ENCODE measurements at regions not wholly inside any gene's neighbourhood (a gene's known extent, or its start where the extent isn't known, plus 50 kb on each side); places are given as distances from the start of the nearest gene placed in this dataset.

DNA sequence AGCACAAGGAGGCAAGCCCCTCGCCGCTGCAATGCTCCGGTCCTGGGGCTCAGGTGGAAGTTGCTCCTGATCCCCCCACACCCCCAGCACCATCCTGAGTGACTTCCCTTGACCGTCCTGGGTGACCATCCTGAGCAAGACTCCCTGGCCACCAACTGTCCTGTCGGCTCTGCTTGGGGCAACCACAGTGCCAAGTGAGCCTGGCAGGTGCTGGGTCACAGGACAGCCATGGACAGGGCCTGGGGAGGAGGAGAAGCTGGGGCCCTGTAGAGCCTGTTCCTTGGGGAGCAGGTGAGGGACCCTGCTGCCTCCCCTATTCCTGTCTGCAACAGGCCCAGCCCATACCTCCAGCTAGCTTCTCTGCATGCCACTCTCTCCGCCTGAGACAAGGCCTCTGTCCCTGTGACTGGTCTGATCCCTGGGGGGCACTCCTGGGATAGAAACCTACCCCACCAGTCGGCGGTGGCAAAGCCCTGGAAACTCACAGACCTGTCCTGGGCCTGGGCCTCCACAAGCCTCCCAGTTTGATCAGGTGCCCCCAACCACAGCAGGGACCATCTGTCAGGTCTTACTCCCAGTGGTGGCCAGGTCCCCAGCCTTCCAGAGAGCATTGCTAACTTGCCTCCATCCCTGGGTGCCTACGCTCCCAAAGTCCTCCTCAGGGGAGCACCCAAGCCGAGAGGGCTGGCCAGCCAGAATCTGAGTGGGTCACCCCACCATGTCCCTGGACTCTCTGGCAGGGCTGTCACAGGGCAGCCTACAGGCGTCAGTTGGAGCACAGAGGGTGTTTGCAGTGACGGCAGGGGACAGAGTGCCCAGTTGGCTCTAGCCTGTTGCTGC is 68.7 kb upstream of the WNT7B start:
- TF ChIP-seq GATA2 (IDR thresholded peaks at IDR 0.05; ENCODE audit: low read depth, low read length) (no peak), GATA3 (IDR thresholded peaks at IDR 0.05; ENCODE audit: low read depth, low read length) (no peak)

DNA sequence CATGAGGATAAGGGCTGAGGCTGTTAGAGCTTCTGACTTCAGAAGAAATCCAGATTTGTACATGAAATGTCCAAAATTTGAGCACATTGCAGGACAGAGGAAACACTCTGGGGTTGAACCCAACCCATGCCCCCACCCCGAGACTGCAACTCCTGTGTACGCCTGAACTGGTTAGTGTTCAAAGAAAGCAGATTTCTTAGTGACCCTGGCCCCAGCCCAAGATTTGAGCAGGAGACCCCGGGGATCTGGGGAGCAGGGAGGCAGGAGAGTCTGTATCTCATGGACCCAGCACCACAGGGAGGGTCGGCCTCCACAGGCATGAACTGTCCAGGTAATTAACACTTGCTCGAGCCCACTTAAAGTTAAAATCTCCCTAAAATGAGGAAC is 69.3 kb upstream of the WNT7B start:
- TF ChIP-seq GATA2 (IDR thresholded peaks at IDR 0.05; ENCODE audit: low read depth, low read length) (no peak), GATA3 (IDR thresholded peaks at IDR 0.05; ENCODE audit: low read depth, low read length) (no peak)

- no peak for TF ChIP-seq GATA3 (IDR thresholded peaks at IDR 0.05; ENCODE audit: low read depth, low read length)
- TF ChIP-seq GATA2 (IDR thresholded peaks at IDR 0.05; ENCODE audit: low read depth, low read length): no peak
Measured at GRCh38 chr22:46047226-46047625, 70.3 kb upstream of the WNT7B start.

- TF ChIP-seq GATA3 (IDR thresholded peaks at IDR 0.05; ENCODE audit: low read depth, low read length): no peak
- TF ChIP-seq GATA2 (IDR thresholded peaks at IDR 0.05; ENCODE audit: low read depth, low read length): no peak
Measured at GRCh38 chr22:46047841-46048595, 71.1 kb upstream of the WNT7B start.

GRCh38 chr22:46049726-46050450 is 72.9 kb upstream of the WNT7B start:
- TF ChIP-seq GATA3 (IDR thresholded peaks at IDR 0.05; ENCODE audit: low read depth, low read length): no peak
- no peak for TF ChIP-seq GATA2 (IDR thresholded peaks at IDR 0.05; ENCODE audit: low read depth, low read length)

- TF ChIP-seq GATA2 (IDR thresholded peaks at IDR 0.05; ENCODE audit: low read depth, low read length): no peak
- no peak for TF ChIP-seq GATA3 (IDR thresholded peaks at IDR 0.05; ENCODE audit: low read depth, low read length)
Measured at GRCh38 chr22:46050451-46050845, 73.5 kb upstream of the WNT7B start.

DNA sequence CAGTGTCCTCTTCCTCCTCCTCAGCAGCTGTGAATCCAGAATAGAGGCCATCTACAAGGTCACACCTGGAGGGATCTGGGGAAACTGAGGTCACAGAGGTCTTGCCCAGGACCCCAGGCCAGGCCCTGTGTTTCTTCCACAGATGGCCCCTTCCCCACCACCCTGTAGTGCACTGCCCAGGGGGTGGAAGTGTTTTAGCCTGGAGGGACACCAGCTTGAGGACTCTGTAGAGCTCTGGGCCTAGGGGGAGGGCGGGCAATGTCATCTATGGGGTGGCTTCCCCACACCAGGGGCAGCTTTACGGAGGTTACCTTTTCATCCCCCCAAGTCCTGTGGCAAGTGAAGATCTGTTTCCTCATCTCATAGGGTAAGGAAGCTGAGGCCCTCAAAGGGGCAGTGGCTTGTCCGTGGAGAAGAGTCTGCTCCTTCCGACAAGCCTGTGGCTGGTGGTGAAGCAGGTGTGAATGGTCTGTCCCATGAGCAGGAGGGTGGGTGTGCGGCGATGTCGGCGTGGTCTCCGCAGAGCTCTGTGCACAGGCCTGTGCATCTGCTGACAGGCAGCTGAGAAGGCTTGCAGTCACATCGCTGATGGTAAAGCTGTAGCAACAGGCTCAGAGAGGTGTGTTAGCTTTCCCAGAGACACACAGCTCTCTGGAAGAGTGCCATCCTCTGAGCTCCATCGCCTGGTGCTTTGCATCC is 74.1 kb upstream of the WNT7B start:
- TF ChIP-seq GATA2 (IDR thresholded peaks at IDR 0.05; ENCODE audit: low read depth, low read length) (no peak), GATA3 (IDR thresholded peaks at IDR 0.05; ENCODE audit: low read depth, low read length) (no peak)

- no peak for TF ChIP-seq GATA2 (IDR thresholded peaks at IDR 0.05; ENCODE audit: low read depth, low read length)
- TF ChIP-seq GATA3 (IDR thresholded peaks at IDR 0.05; ENCODE audit: low read depth, low read length): no peak
Measured at GRCh38 chr22:46051646-46052045, 74.7 kb upstream of the WNT7B start.

DNA sequence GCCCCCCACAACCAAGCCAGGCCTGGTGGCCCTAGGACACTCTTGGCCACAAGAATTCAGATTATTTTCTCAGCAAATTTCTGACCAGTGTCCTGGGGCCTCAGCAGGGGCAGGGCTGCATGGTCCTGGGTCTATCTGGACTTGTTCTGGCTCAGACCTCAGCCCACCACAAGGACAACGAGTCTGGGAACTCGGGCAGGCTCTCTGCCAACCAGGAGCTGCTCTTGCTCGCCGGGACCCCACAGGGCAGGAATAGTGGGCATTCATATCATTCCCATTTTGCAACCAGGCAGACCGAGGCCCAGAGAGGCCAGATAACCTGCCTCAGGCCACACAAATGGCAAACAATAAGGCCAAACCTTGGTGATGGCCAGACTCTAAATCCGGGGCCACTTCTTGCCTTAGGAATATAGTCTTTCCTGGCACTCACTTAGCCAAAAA is 75.4 kb upstream of the WNT7B start:
- no peak for TF ChIP-seq GATA3 (IDR thresholded peaks at IDR 0.05; ENCODE audit: low read depth, low read length)
- TF ChIP-seq GATA2 (IDR thresholded peaks at IDR 0.05; ENCODE audit: low read depth, low read length): no peak

DNA sequence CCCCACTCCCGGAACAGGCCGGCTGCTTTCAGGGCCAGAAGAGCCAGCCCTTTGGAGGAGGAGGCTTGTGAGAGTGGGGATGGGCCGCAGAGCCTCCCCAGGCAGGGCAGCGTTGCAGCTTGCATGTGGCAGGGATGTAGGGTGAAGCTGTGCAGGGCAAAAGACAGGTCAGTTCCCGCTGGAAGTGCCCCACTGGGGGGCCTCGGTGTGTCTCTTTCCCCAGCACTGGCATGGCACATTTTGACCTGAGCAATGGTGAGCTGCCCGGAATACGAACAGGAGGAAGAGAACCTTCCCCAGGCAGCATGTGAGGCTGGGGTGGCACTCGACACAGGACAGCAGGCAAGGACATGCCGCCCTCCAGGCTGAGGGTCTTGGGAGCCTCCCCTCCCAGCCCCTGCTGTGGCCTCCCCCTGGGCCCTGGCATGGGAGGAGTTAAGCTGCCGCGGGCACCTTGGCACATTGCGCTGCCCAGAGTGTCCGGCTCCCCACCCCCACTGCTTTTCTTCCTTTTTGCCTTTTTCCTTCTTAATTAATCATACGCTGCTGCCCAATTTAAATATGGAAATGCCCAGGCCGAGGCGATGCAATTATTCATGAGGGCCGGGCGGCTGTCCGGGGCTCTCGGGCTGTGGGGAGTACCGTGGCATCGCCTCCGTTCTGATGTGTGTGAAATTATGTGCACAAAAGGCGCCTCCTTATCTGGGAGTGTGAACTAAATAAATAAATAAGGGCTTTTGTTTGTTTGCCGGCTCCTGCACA is 76.0 kb upstream of the WNT7B start:
- TF ChIP-seq GATA3 (IDR thresholded peaks at IDR 0.05; ENCODE audit: low read depth, low read length) (no peak), GATA2 (IDR thresholded peaks at IDR 0.05; ENCODE audit: low read depth, low read length) (peak; percentile 20; the same call in 1 of the 2 replicates)

DNA sequence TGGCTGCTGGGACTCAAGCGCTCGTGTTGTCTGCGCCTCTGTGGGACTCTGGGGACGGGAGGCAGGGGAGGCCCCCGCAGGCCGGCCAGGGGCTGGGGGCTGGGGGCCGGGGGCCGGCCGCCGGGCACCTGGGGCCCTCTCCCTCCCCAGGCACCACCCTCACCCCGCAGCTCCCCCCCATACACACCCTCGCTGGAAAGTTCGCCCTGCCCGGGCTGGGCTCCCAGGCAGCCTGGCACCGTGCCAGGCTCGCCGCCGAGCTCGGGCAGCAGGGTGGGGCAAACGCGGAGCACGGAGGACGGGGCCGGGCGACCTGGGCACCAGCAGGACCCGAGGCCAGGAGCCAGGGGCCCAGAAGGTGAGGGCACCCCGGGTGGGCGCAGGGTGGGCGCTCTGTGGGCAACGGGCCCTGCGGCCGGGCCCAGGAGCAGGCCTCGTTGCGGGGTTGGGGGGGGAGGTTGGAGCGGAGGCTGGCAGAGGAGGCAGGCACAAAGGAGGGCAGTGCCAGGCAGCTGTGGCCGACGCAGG is 76.7 kb upstream of the WNT7B start:
- no peak for TF ChIP-seq GATA3 (IDR thresholded peaks at IDR 0.05; ENCODE audit: low read depth, low read length)
- TF ChIP-seq GATA2 (IDR thresholded peaks at IDR 0.05; ENCODE audit: low read depth, low read length): no peak

DNA sequence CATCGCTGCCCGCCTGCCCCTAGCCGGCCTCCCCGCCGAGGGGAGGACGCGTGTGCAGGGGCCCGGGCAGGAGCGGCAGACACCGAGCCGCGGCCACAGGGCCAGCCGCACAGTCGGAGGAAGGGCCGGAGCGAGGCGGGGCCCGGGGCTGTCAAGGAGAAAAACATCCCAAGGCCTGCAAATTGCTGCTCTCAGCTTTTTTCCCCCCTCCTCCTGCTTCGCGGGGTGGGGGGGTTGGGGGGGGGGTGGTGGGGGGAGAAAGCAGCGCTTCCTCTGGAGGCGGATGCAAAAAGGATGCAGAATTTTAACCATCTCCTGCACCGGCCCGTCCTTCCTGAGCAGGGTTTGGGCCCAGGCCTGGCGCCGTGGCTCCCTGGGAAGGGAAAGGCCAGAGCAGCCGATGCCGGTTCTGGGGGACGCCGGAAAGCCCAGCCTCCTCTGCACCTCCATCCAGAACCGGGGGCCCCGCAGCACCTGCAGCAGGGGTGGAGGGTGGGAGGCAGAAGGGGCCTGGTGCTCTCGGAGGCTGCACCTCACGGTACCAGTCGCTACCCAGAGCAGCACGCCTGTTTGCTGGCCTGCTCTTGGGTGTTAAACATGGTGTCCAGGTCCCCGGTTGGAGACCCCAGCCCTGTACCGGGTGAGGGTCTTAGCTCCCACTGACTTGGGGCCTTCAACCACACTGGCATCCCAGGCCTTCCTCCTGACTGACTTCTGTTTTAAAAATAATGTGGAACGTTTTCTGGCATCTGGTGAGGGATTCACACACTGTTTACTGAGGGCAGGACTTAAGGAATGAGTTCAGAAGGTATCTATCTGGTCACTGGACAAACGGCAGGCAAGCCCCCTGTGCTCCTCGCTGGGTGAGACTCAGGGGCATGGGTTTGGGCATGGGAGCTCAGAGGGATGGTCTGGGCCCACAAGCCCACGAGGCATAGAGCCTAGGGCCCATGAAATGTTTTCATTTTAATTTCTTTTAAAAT is 77.4 kb upstream of the WNT7B start:
- no peak for TF ChIP-seq GATA2 (IDR thresholded peaks at IDR 0.05; ENCODE audit: low read depth, low read length)

All from SH-SY5Y (cell line).